ENCODE measurements at regions not wholly inside any gene's neighbourhood (a gene's known extent, or its start where the extent isn't known, plus 50 kb on each side); places are given as distances from the start of the nearest gene placed in this dataset.

- ATAC-seq (no peak), FAIRE-seq (no peak), DNase-seq (ENCODE audit: low spot score) (no peak)
- Histone ChIP-seq H3K4me1 (ENCODE audit: insufficient read depth, low read length) (no peaks in the 10 kb centered on the region), H2AFZ (ENCODE audit: low read length) (no peak overlapping the region), H3K9ac (ENCODE audit: insufficient read depth, low read depth, low read length) (no peak overlapping the region), H3K4me2 (ENCODE audit: low read depth, low read length) (no peak overlapping the region), H3K27ac (ENCODE audit: extremely low read length, insufficient read depth, low read length) (no peak overlapping the region), H3K79me2 (ENCODE audit: insufficient read depth, low read length) (no peaks in the 10 kb centered on the region), H3K36me3 (replicated peaks in 1 of 2; ENCODE audit: control insufficient read depth in 1 of 2, insufficient read depth in 2 of 2, low read length in 2 of 2) (no peaks in the 10 kb centered on the region), H3K4me3 (replicated peaks in 1 of 3; ENCODE audit: insufficient read depth in 1 of 3, low read depth in 2 of 3, low read length in 3 of 3) (no peak overlapping the region), H4K20me1 (ENCODE audit: insufficient read depth, low read length) (no peaks in the 10 kb centered on the region), H3K27me3 (ENCODE audit: control insufficient read depth in 1 of 2, insufficient read depth in 2 of 2, low read length in 2 of 2) (no peaks in the 10 kb centered on the region), H3K9me3 (ENCODE audit: low read length) (no peaks in the 10 kb centered on the region)
- ChIA-PET POLR2A (no interaction called here), CTCF (ENCODE audit: low intra/inter-chr PET ratio, low total read pairs) (no interaction called here)
- in situ Hi-C loops (cut with HindIII; ENCODE audit: extremely low pct_ligation_motif_present, low pct_unique_long_range_greater_than_20kb) = no loop called here
- BruUV-seq (replicated peaks) = no TSS peak
- intact Hi-C loops (cut with micrococcal nuclease; ENCODE audit: unreplicated experiment) = no loop called here
- TF ChIP-seq RORA (CRISPR knock-in tag; IDR thresholded peaks at IDR 0.05) (no peak), CREB3 (CRISPR knock-in tag; IDR thresholded peaks at IDR 0.05) (no peak), ZNF749 (CRISPR knock-in tag; IDR thresholded peaks at IDR 0.05; ENCODE audit: borderline replicate concordance) (no peak), ZNF318 (CRISPR knock-in tag; IDR thresholded peaks at IDR 0.05) (no peak), ZBTB21 (CRISPR knock-in tag; IDR thresholded peaks at IDR 0.05) (no peak), GRHL1 (CRISPR knock-in tag; conservative IDR thresholded peaks at IDR 0.05) (no peak), TBX2 (CRISPR knock-in tag; IDR thresholded peaks at IDR 0.05; ENCODE audit: borderline replicate concordance) (no peak), IRX3 (CRISPR knock-in tag; IDR thresholded peaks at IDR 0.05; ENCODE audit: borderline replicate concordance, low read depth) (no peak), NBN (conservative IDR thresholded peaks at IDR 0.05) (no peak), ARID5B (CRISPR knock-in tag; IDR thresholded peaks at IDR 0.05) (no peak), KMT2B (CRISPR knock-in tag; IDR thresholded peaks at IDR 0.05) (no peak)
Measured at GRCh38 chrX:80266979-80267378, 153.3 kb upstream of the TENT5D start.
